SH-SY5Y (cell line): ENCODE measurements at regions not wholly inside any gene's neighbourhood (a gene's known extent, or its start where the extent isn't known, plus 50 kb on each side); places are given as distances from the start of the nearest gene placed in this dataset.

Experiments
- GATA2 ChIP-seq: IDR thresholded peaks from 2 replicates; pipeline ENCODE4 v1.6.1; 2011; ENCODE audit warnings: mild to moderate bottlenecking, low read depth, low read length
- GATA3 ChIP-seq: IDR thresholded peaks from 2 replicates; pipeline ENCODE4 v1.6.1; 2011; ENCODE audit warnings: low read depth, mild to moderate bottlenecking, low read length, moderate library complexity

- TF ChIP-seq GATA2 (no peak), GATA3 (no peak)
Measured at GRCh38 chr1:187645651-187646050, 816.9 kb downstream of the PLA2G4A start.
